MM.1S (cell line): ENCODE measurements at regions not wholly inside any gene's neighbourhood (a gene's known extent, or its start where the extent isn't known, plus 50 kb on each side); places are given as distances from the start of the nearest gene placed in this dataset.

Experiments
- EZH2 ChIP-seq: fragments of 300-600 bp; sonication (generic); optimal IDR thresholded peaks from 2 replicates; pipeline ENCODE3; 2017; ENCODE audit warnings: low read depth, mild to moderate bottlenecking, antibody characterized with exemption, low read length, mixed read lengths
- TF ChIP-seq, protein P1 (sequence below): fragments of 300-600 bp; sonication (generic); IDR thresholded peaks from 2 replicates; pipeline ENCODE4 v1.5.1; 2016; ENCODE audit warnings: antibody characterized with exemption, low read length, mixed read lengths

DNA sequence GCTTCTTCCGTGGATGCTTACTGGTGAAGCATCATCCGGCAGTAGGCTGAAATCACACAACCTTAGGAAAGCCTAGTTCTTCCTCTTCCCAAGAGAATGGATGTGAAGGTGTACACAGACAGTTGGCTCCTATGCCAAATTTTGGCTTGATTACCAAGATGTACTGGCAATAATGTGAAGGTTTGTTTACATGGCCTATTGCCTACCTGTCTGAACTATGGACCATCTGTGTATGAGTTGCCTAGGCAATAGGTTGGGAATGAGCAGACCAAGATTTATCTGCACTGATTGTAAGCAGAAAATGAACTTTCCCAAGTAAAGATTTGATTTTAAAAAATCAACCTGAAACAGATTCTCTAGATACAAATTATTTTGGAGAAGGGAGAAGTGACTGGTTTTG is 325.9 kb upstream of the SORCS1 start:
- TF ChIP-seq, protein P1, sequence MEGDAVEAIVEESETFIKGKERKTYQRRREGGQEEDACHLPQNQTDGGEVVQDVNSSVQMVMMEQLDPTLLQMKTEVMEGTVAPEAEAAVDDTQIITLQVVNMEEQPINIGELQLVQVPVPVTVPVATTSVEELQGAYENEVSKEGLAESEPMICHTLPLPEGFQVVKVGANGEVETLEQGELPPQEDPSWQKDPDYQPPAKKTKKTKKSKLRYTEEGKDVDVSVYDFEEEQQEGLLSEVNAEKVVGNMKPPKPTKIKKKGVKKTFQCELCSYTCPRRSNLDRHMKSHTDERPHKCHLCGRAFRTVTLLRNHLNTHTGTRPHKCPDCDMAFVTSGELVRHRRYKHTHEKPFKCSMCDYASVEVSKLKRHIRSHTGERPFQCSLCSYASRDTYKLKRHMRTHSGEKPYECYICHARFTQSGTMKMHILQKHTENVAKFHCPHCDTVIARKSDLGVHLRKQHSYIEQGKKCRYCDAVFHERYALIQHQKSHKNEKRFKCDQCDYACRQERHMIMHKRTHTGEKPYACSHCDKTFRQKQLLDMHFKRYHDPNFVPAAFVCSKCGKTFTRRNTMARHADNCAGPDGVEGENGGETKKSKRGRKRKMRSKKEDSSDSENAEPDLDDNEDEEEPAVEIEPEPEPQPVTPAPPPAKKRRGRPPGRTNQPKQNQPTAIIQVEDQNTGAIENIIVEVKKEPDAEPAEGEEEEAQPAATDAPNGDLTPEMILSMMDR = no peak
- TF ChIP-seq EZH2 = no peak
